ENCODE measurements at regions not wholly inside any gene's neighbourhood (a gene's known extent, or its start where the extent isn't known, plus 50 kb on each side); places are given as distances from the start of the nearest gene placed in this dataset.

DNA sequence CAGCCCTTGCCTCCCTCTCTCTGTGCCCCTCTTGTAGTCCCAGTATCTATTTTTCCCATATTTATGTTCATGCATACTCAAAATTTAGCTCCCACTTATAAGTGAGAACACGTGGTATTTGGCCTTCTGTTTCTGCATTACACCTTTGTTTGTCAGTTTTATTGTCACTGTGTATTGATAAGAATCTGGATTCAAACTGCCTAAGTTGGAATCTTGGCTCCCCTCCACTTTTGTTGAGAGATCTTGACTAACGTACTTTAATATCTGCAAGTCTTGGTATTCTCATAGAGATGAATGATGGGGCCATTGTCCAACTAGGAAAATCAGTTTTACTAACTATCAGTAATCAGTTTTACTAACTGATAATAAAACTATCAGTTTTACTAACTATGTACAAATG lies 87.8 kb upstream of the PRMT6 start:
- FAIRE-seq, result no peak
- no peaks in the 10 kb centered on the region for H3K9me3 ChIP-seq (replicated peaks; ENCODE audit: control insufficient read depth, insufficient read depth, low read length)
- no peak overlapping the region for H3K9ac ChIP-seq (ENCODE audit: control insufficient read depth, insufficient read depth, low read length)
- BruUV-seq (replicated peaks), result no TSS peak
- in situ Hi-C loops (cut with MboI), result no loop called here
- 0% methylated on average over 2 of the region's 2 CpGs for WGBS (ENCODE audit: insufficient coverage, insufficient replicate concordance, low lambda C conversion rate, missing lambda C conversion rate)
- no peaks in the 10 kb centered on the region for H4K20me1 ChIP-seq (ENCODE audit: control insufficient read depth, insufficient read depth)
- ChIA-PET SMC1A (ENCODE audit: uncharacterized antibody, unreplicated experiment) (interaction anchor here (1.1 to 1.4 kb wide), 2 partner anchors 8 to 68 kb away, joined by 3 read pairs; no protein-coding TSS in a partner anchor), POLR2A (no interaction called here), CTCF (no interaction called here), RAD21 (ENCODE audit: unreplicated experiment) (no interaction called here)
- no peak for ATAC-seq
- DNase-seq (ENCODE audit: low read depth, low spot score), result no peak
- H3K4me1 ChIP-seq (ENCODE audit: control insufficient read depth, insufficient read depth, low read length), result no peaks in the 10 kb centered on the region
- intact Hi-C loops (cut with micrococcal nuclease; ENCODE audit: unreplicated experiment), result no loop called here
- H3K27me3 ChIP-seq (replicated peaks in 1 of 2; ENCODE audit: control insufficient read depth in 2 of 2, insufficient read depth in 2 of 2, low read length in 1 of 2), result no peaks in the 10 kb centered on the region
- no peaks in the 10 kb centered on the region for H3K36me3 ChIP-seq (ENCODE audit: control insufficient read depth in 2 of 2, insufficient read depth in 2 of 2, low read length in 1 of 2)
- no peak overlapping the region for H3K27ac ChIP-seq (ENCODE audit: control insufficient read depth, insufficient read depth)
- H3K79me2 ChIP-seq (ENCODE audit: control insufficient read depth, insufficient read depth, low read length), result no peaks in the 10 kb centered on the region
- no peak overlapping the region for H3K4me3 ChIP-seq
- H3K4me2 ChIP-seq (ENCODE audit: control insufficient read depth, insufficient read depth), result no peak overlapping the region
- H2AFZ ChIP-seq (ENCODE audit: control insufficient read depth, low read depth, low read length), result no peak overlapping the region
- TF ChIP-seq EED (IDR thresholded peaks at IDR 0.05; ENCODE audit: low read depth) (no peak), CHD2 (IDR thresholded peaks at IDR 0.05; ENCODE audit: borderline replicate concordance, low read depth, low read length) (no peak), SIX5 (IDR thresholded peaks at IDR 0.05; ENCODE audit: low read depth, low read length, severe bottlenecking) (no peak), BMI1 (IDR thresholded peaks at IDR 0.05; ENCODE audit: borderline replicate concordance) (no peak), CEBPB (IDR thresholded peaks at IDR 0.05; ENCODE audit: borderline replicate concordance in 1 of 2, low read depth in 2 of 2, low read length in 2 of 2) (no peak)
- TF ChIP-seq, protein P1, sequence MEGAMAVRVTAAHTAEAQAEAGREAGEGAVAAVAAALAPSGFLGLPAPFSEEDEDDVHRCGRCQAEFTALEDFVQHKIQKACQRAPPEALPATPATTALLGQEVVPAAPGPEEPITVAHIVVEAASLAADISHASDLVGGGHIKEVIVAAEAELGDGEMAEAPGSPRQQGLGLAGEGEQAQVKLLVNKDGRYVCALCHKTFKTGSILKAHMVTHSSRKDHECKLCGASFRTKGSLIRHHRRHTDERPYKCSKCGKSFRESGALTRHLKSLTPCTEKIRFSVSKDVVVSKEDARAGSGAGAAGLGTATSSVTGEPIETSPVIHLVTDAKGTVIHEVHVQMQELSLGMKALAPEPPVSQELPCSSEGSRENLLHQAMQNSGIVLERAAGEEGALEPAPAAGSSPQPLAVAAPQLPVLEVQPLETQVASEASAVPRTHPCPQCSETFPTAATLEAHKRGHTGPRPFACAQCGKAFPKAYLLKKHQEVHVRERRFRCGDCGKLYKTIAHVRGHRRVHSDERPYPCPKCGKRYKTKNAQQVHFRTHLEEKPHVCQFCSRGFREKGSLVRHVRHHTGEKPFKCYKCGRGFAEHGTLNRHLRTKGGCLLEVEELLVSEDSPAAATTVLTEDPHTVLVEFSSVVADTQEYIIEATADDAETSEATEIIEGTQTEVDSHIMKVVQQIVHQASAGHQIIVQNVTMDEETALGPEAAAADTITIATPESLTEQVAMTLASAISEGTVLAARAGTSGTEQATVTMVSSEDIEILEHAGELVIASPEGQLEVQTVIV (IDR thresholded peaks at IDR 0.05; ENCODE audit: borderline replicate concordance, partially characterized antibody), result no peak
- TF ChIP-seq, protein P2, sequence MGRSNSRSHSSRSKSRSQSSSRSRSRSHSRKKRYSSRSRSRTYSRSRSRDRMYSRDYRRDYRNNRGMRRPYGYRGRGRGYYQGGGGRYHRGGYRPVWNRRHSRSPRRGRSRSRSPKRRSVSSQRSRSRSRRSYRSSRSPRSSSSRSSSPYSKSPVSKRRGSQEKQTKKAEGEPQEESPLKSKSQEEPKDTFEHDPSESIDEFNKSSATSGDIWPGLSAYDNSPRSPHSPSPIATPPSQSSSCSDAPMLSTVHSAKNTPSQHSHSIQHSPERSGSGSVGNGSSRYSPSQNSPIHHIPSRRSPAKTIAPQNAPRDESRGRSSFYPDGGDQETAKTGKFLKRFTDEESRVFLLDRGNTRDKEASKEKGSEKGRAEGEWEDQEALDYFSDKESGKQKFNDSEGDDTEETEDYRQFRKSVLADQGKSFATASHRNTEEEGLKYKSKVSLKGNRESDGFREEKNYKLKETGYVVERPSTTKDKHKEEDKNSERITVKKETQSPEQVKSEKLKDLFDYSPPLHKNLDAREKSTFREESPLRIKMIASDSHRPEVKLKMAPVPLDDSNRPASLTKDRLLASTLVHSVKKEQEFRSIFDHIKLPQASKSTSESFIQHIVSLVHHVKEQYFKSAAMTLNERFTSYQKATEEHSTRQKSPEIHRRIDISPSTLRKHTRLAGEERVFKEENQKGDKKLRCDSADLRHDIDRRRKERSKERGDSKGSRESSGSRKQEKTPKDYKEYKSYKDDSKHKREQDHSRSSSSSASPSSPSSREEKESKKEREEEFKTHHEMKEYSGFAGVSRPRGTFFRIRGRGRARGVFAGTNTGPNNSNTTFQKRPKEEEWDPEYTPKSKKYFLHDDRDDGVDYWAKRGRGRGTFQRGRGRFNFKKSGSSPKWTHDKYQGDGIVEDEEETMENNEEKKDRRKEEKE (IDR thresholded peaks at IDR 0.05), result no peak
- TF ChIP-seq, protein P3, sequence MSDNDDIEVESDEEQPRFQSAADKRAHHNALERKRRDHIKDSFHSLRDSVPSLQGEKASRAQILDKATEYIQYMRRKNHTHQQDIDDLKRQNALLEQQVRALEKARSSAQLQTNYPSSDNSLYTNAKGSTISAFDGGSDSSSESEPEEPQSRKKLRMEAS (IDR thresholded peaks at IDR 0.05; ENCODE audit: low read depth, low read length), result no peak
- TF ChIP-seq, protein P4, sequence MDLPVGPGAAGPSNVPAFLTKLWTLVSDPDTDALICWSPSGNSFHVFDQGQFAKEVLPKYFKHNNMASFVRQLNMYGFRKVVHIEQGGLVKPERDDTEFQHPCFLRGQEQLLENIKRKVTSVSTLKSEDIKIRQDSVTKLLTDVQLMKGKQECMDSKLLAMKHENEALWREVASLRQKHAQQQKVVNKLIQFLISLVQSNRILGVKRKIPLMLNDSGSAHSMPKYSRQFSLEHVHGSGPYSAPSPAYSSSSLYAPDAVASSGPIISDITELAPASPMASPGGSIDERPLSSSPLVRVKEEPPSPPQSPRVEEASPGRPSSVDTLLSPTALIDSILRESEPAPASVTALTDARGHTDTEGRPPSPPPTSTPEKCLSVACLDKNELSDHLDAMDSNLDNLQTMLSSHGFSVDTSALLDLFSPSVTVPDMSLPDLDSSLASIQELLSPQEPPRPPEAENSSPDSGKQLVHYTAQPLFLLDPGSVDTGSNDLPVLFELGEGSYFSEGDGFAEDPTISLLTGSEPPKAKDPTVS (IDR thresholded peaks at IDR 0.05; ENCODE audit: low read depth, low read length), result no peak
- TF ChIP-seq, protein P5, sequence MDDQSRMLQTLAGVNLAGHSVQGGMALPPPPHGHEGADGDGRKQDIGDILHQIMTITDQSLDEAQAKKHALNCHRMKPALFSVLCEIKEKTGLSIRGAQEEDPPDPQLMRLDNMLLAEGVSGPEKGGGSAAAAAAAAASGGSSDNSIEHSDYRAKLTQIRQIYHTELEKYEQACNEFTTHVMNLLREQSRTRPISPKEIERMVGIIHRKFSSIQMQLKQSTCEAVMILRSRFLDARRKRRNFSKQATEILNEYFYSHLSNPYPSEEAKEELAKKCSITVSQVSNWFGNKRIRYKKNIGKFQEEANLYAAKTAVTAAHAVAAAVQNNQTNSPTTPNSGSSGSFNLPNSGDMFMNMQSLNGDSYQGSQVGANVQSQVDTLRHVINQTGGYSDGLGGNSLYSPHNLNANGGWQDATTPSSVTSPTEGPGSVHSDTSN (IDR thresholded peaks at IDR 0.05; ENCODE audit: insufficient replicate concordance, low read depth, low read length), result no peak
- TF ChIP-seq, protein P6, sequence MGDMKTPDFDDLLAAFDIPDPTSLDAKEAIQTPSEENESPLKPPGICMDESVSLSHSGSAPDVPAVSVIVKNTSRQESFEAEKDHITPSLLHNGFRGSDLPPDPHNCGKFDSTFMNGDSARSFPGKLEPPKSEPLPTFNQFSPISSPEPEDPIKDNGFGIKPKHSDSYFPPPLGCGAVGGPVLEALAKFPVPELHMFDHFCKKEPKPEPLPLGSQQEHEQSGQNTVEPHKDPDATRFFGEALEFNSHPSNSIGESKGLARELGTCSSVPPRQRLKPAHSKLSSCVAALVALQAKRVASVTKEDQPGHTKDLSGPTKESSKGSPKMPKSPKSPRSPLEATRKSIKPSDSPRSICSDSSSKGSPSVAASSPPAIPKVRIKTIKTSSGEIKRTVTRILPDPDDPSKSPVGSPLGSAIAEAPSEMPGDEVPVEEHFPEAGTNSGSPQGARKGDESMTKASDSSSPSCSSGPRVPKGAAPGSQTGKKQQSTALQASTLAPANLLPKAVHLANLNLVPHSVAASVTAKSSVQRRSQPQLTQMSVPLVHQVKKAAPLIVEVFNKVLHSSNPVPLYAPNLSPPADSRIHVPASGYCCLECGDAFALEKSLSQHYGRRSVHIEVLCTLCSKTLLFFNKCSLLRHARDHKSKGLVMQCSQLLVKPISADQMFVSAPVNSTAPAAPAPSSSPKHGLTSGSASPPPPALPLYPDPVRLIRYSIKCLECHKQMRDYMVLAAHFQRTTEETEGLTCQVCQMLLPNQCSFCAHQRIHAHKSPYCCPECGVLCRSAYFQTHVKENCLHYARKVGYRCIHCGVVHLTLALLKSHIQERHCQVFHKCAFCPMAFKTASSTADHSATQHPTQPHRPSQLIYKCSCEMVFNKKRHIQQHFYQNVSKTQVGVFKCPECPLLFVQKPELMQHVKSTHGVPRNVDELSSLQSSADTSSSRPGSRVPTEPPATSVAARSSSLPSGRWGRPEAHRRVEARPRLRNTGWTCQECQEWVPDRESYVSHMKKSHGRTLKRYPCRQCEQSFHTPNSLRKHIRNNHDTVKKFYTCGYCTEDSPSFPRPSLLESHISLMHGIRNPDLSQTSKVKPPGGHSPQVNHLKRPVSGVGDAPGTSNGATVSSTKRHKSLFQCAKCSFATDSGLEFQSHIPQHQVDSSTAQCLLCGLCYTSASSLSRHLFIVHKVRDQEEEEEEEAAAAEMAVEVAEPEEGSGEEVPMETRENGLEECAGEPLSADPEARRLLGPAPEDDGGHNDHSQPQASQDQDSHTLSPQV (IDR thresholded peaks at IDR 0.05), result no peak

Measured in GM12878 (cell line).